Caco-2 (cell line): ENCODE measurements at regions not wholly inside any gene's neighbourhood (a gene's known extent, or its start where the extent isn't known, plus 50 kb on each side); places are given as distances from the start of the nearest gene placed in this dataset.

Experiments used
- BruUV-seq: library from RNA; stranded (reverse); fragments of 400-500 nt; replicated peaks from 2 replicates; lab custom pipeline; 2021; lab: Mats Ljungman, UMichigan
- CTCF ChIA-PET: fragments of 300-600 bp; sonication (Branson Sonifier 250); formaldehyde crosslinking; loops from one replicate; lab custom pipeline; 2022; ENCODE audit warnings: antibody characterized with exemption; lab: Charles Lee
- POLR2A ChIA-PET: fragments of 300-600 bp; sonication (Branson Sonifier 250); formaldehyde crosslinking; loops from one replicate; lab custom pipeline; 2022; ENCODE audit warnings: antibody characterized with exemption; lab: Charles Lee
- DNase-seq, 2 experiments: peaks; one replicate each; pipeline versions ENCODE4 v3.0.0 to v3.0.0-alpha.2; 2020 to 2022
- H3K27me3 ChIP-seq: replicated peaks from 2 replicates; pipeline ENCODE4 v1.6.0; 2011; ENCODE audit warnings: low read length; ENCODE audit not compliant: control insufficient read depth, insufficient read depth
- H3K36me3 ChIP-seq: 2 replicates; pipeline ENCODE4 v1.5.1; 2011; ENCODE audit warnings: low read length; ENCODE audit not compliant: control insufficient read depth, insufficient read depth
- H3K4me1 ChIP-seq: fragments of 250-450 bp; sonication (Bioruptor Pico); 2 replicates; pipeline ENCODE4 v1.5.1; 2020; ENCODE audit warnings: mild to moderate bottlenecking
- H3K4me3 ChIP-seq: 2 replicates; pipeline ENCODE4 v1.5.1; 2011; ENCODE audit warnings: low read depth, mild to moderate bottlenecking, control low read depth, low read length
- H3K9me3 ChIP-seq: fragments of 250-450 bp; sonication (Bioruptor Pico); 2 replicates; pipeline ENCODE4 v1.5.1; 2020; ENCODE audit warnings: mild to moderate bottlenecking, moderate library complexity
- H3K27ac Mint-ChIP-seq: one replicate; pipeline ENCODE4 v1.8.0; 2022; ENCODE audit warnings: mixed read lengths; ENCODE audit not compliant: unreplicated experiment
- H3K27me3 Mint-ChIP-seq: one replicate; pipeline ENCODE4 v1.8.0; 2022; ENCODE audit warnings: mixed read lengths; ENCODE audit not compliant: insufficient read depth, unreplicated experiment
- H3K36me3 Mint-ChIP-seq: one replicate; pipeline ENCODE4 v1.8.0; 2022; ENCODE audit warnings: mild to moderate bottlenecking, mixed read lengths; ENCODE audit not compliant: insufficient read depth, unreplicated experiment
- H3K4me1 Mint-ChIP-seq: one replicate; pipeline ENCODE4 v1.8.0; 2022; ENCODE audit warnings: low read depth, mixed read lengths; ENCODE audit not compliant: unreplicated experiment
- H3K4me3 Mint-ChIP-seq: one replicate; pipeline ENCODE4 v1.8.0; 2022; ENCODE audit warnings: mild to moderate bottlenecking, moderate library complexity, mixed read lengths; ENCODE audit not compliant: unreplicated experiment
- H3K9me3 Mint-ChIP-seq: one replicate; pipeline ENCODE4 v1.8.0; 2022; ENCODE audit warnings: mixed read lengths; ENCODE audit not compliant: unreplicated experiment
- intact Hi-C: fragments of 100-400 bp; cut with micrococcal nuclease; formaldehyde crosslinking; loops from one replicate; pipeline ENCODE4 v1.10.0; 2022; ENCODE audit not compliant: unreplicated experiment
- TF ChIP-seq, protein P1 (sequence below), 2 experiments: fragments of 200-600 bp in 1 of 2; IDR thresholded peaks; 1 replicate in 1 of 2; 2 replicates in 1 of 2; pipeline versions ENCODE4 v1.5.1 to v1.8.0; 2011 to 2022; ENCODE audit warnings: antibody characterized with exemption in 1 of 2, control low read depth in 1 of 2, inconsistent platforms in 1 of 2, low read depth in 1 of 2, low read length in 1 of 2, mild to moderate bottlenecking in 1 of 2, moderate library complexity in 1 of 2; ENCODE audit not compliant: insufficient read depth in 1 of 2, severe bottlenecking in 1 of 2, unreplicated experiment in 1 of 2

- POLR2A ChIA-PET: no interaction called here
Measured at GRCh38 chr18:26709897-26710296, 155.6 kb downstream of the AQP4 start.

DNA sequence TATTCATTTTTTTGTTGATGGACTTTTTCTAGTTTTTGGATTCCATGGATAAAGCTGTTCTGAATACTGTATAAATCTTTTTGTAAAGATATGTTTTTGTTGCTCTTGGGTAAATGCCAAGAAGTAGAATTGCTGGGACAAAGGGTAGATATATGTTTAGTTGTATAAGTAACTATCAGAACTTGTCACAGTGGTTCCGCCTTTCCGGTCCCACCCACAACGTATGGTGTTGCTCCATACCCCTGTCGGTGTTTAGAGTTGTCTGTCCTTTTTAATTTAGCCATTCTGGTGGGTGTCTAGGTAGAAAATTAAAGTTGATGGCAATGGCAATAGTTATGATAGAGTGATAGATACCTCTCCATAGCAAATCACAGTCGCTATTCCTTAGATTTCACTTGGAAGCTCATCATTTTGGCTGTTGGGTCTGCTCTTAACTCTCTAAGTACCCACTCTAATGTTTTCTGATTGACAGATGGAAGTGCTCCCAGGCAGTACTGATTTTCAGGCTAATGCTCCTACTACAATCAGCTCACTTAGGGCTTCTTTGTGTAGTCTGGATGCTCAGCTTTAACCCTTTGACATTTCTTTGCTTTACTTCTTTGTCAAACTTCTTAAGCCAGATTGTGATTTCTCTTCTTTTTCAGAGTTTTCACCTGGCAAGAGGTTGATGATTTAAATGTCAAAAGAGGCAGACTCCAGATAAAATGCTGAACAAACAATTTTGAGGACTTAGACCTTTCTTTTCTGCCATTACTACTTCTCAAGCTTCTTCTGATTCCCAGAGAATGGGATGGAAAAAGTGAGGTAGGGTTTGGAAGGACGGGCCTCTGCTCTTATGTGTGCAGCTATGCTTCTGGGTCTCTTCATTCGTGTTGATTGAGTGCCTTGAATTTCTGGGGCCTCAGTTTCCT is 156.4 kb downstream of the AQP4 start:
- CTCF ChIA-PET: no interaction called here
- H3K9me3 ChIP-seq: no peaks in the 10 kb centered on the region
- POLR2A ChIA-PET: no interaction called here
- H3K4me3 ChIP-seq: no peak overlapping the region
- no peaks in the 10 kb centered on the region for H3K4me1 ChIP-seq
- TF ChIP-seq, protein P1, sequence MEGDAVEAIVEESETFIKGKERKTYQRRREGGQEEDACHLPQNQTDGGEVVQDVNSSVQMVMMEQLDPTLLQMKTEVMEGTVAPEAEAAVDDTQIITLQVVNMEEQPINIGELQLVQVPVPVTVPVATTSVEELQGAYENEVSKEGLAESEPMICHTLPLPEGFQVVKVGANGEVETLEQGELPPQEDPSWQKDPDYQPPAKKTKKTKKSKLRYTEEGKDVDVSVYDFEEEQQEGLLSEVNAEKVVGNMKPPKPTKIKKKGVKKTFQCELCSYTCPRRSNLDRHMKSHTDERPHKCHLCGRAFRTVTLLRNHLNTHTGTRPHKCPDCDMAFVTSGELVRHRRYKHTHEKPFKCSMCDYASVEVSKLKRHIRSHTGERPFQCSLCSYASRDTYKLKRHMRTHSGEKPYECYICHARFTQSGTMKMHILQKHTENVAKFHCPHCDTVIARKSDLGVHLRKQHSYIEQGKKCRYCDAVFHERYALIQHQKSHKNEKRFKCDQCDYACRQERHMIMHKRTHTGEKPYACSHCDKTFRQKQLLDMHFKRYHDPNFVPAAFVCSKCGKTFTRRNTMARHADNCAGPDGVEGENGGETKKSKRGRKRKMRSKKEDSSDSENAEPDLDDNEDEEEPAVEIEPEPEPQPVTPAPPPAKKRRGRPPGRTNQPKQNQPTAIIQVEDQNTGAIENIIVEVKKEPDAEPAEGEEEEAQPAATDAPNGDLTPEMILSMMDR (IDR thresholded peaks at IDR 0.05; ENCODE audit: insufficient read depth in 1 of 2, low read depth in 1 of 2, low read length in 1 of 2, severe bottlenecking in 1 of 2, unreplicated experiment in 1 of 2): no peak
- no peaks in the 10 kb centered on the region for H3K36me3 ChIP-seq
- no peak overlapping the region for H3K4me3 Mint-ChIP-seq
- H3K36me3 Mint-ChIP-seq: no peaks in the 10 kb centered on the region
- no peak for DNase-seq
- no TSS peak for BruUV-seq
- no peaks in the 10 kb centered on the region for H3K9me3 Mint-ChIP-seq
- H3K4me1 Mint-ChIP-seq: peaks cover 6% of the 10 kb centered on the region
- no peaks in the 10 kb centered on the region for H3K27me3 ChIP-seq
- no peak overlapping the region for H3K27ac Mint-ChIP-seq
- intact Hi-C loops: no loop called here
- H3K27me3 Mint-ChIP-seq: peaks cover 4% of the 10 kb centered on the region

More at GRCh38 chr18:26709897-26710296, 155.6 kb downstream of the AQP4 start:
- Histone ChIP-seq H3K27me3 (no peaks in the 10 kb centered on the region), H3K9me3 (no peaks in the 10 kb centered on the region), H3K4me1 (no peaks in the 10 kb centered on the region), H3K36me3 (no peaks in the 10 kb centered on the region), H3K4me3 (no peak overlapping the region)
- CTCF ChIA-PET: no interaction called here
- Mint-ChIP-seq H3K36me3 (no peaks in the 10 kb centered on the region), H3K27me3 (peaks cover 8% of the 10 kb centered on the region), H3K4me3 (no peak overlapping the region), H3K4me1 (peaks cover 6% of the 10 kb centered on the region), H3K27ac (no peak overlapping the region), H3K9me3 (no peaks in the 10 kb centered on the region)
- no peak for DNase-seq
- BruUV-seq: no TSS peak
- intact Hi-C loops: no loop called here
- TF ChIP-seq, protein P1 (IDR thresholded peaks at IDR 0.05; ENCODE audit: insufficient read depth in 1 of 2, low read depth in 1 of 2, low read length in 1 of 2, severe bottlenecking in 1 of 2, unreplicated experiment in 1 of 2): no peak

DNA sequence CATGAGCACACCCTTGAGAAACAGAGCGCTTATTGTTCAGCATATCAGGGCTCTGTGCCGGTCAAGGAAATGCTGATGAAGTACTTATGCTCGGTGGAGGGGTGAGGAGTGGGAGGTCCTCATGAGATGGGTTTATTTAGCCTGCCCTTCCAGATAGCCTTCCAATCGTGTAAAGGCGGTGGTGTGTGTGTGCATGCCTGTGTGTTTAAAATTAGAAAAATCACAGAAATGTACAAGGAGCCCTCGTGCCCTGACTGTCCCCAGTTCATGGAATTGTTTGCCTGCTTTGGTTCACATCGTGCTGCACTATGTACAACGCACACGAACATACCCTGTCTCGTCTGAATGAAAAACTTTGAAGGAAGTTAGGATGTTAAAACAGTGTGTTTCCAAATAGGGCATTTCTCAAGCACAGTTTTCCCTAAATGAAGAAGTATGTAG is 158.6 kb downstream of the AQP4 start:
- ChIA-PET CTCF (no interaction called here), POLR2A (no interaction called here)
- no peaks in the 10 kb centered on the region for H3K4me1 ChIP-seq
- BruUV-seq: no TSS peak
- H3K4me3 ChIP-seq: no peak overlapping the region
- H3K9me3 ChIP-seq: no peaks in the 10 kb centered on the region
- Mint-ChIP-seq H3K4me1 (peaks cover 6% of the 10 kb centered on the region), H3K27me3 (peaks cover 6% of the 10 kb centered on the region), H3K36me3 (no peaks in the 10 kb centered on the region), H3K9me3 (no peaks in the 10 kb centered on the region), H3K4me3 (no peak overlapping the region), H3K27ac (no peak overlapping the region)
- TF ChIP-seq, protein P1 (IDR thresholded peaks at IDR 0.05; ENCODE audit: insufficient read depth in 1 of 2, low read depth in 1 of 2, low read length in 1 of 2, severe bottlenecking in 1 of 2, unreplicated experiment in 1 of 2): no peak
- no peaks in the 10 kb centered on the region for H3K27me3 ChIP-seq
- intact Hi-C loops: no loop called here
- no peaks in the 10 kb centered on the region for H3K36me3 ChIP-seq
- DNase-seq: no peak
